Testis (tissue), 2 donors: ENCODE measurements at regions not wholly inside any gene's neighbourhood (a gene's known extent, or its start where the extent isn't known, plus 50 kb on each side); places are given as distances from the start of the nearest gene placed in this dataset.

Experiments
- DNase-seq: peaks from one replicate; pipeline ENCODE4 v3.0.0-alpha.2; 2019
- H3K27ac ChIP-seq, 2 donors: fragments of 200-600 bp; sonication (generic); one replicate each; pipeline ENCODE4 v1.5.1; 2019
- H3K27me3 ChIP-seq: fragments of 200-600 bp; sonication (generic); one replicate; pipeline ENCODE4 v1.5.1; 2019
- H3K36me3 ChIP-seq: fragments of 200-600 bp; sonication (generic); one replicate; pipeline ENCODE4 v1.5.1; 2017; ENCODE audit warnings: low read depth; ENCODE audit errors: missing control alignments
- H3K4me1 ChIP-seq: fragments of 200-600 bp; sonication (generic); one replicate; pipeline ENCODE4 v1.5.1; 2019
- H3K4me3 ChIP-seq, 2 donors: fragments of 200-600 bp; sonication (generic); one replicate each; pipeline ENCODE4 v1.5.1; 2017 to 2019
- H3K9me3 ChIP-seq: fragments of 200-600 bp; sonication (generic); one replicate; pipeline ENCODE4 v1.5.1; 2017
- POLR2A ChIP-seq: fragments of 450-650 bp; IDR thresholded peaks from one replicate; pipeline ENCODE4 v1.6.1; 2017; ENCODE audit warnings: antibody characterized with exemption, mild to moderate bottlenecking, moderate library complexity
- WGBS, 2 donors: methylation state at CpG; one replicate each; pipeline ENCODE4 v1.1.5; 2018; 5-methylcytosine and 5-hydroxymethylcytosine counted together
- intact Hi-C: fragments of 100-400 bp; cut with DNase I; formaldehyde crosslinking; loops from one replicate; pipeline ENCODE4 v1.15.1; 2023; ENCODE audit warnings: low total_unique reads
- TF ChIP-seq, protein P1 (sequence below), 3 experiments: fragments of 450-650 bp in 2 of 3; fragments of 200-600 bp in 1 of 3; sonication (generic) in 1 of 3; IDR thresholded peaks; one replicate each; pipeline ENCODE4 v1.5.1; 2016 to 2019; ENCODE audit warnings: antibody characterized with exemption in 3 of 3, mild to moderate bottlenecking in 2 of 3, moderate library complexity in 1 of 3

DNA sequence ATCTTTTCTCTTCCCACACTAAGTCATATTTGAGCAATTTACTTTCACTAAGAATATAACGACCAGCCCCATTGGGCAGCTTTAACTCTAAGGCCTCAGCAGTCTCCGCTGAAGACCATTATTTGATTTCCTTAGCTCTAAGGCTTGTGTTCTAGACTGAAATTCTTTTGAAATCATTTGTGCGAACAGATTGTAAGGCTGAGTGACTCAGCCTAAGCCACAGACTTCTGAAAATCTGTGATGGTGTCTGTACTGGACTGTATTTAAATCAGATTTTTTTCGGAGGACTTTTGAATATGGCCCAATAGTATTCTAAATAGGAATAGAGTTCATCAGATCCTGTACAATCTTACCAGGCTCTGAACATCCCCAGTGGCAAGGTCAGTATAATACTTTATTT, 150.3 kb upstream of the TECRL start:
- intact Hi-C loops, result no loop called here
- 69 to 97% methylated on average over 4 of the region's 4 CpGs for WGBS, 2 donors
- Histone ChIP-seq H3K36me3 (no peaks in the 10 kb centered on the region), H3K27ac (no peak overlapping the region), H3K4me3 (no peak overlapping the region), H3K4me1 (no peaks in the 10 kb centered on the region), H3K27me3 (no peaks in the 10 kb centered on the region), H3K9me3 (no peaks in the 10 kb centered on the region)
- DNase-seq, result no peak
- TF ChIP-seq POLR2A, result no peak
- TF ChIP-seq, protein P1, sequence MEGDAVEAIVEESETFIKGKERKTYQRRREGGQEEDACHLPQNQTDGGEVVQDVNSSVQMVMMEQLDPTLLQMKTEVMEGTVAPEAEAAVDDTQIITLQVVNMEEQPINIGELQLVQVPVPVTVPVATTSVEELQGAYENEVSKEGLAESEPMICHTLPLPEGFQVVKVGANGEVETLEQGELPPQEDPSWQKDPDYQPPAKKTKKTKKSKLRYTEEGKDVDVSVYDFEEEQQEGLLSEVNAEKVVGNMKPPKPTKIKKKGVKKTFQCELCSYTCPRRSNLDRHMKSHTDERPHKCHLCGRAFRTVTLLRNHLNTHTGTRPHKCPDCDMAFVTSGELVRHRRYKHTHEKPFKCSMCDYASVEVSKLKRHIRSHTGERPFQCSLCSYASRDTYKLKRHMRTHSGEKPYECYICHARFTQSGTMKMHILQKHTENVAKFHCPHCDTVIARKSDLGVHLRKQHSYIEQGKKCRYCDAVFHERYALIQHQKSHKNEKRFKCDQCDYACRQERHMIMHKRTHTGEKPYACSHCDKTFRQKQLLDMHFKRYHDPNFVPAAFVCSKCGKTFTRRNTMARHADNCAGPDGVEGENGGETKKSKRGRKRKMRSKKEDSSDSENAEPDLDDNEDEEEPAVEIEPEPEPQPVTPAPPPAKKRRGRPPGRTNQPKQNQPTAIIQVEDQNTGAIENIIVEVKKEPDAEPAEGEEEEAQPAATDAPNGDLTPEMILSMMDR (IDR thresholded peaks at IDR 0.05), result no peak

DNA sequence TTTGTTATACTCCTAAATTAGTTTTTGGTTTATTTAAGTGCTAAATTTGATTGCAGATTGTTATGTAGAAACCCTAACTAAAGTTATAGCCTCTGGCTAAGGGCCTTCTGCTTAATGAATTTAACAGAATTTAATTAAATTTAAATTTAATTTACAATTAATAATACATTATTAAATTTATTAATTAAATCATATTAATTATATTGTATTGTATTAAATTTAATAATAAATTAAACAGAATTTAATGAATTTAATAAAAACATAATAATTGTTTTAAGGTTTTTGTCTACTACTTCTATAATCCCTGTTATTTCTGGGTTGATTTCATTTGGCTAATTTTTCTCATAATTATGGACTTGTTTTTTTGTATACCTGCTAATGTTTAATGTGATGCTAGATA, 141.9 kb upstream of the TECRL start:
- H3K4me1 ChIP-seq, result no peaks in the 10 kb centered on the region
- H3K9me3 ChIP-seq, result no peaks in the 10 kb centered on the region
- H3K4me3 ChIP-seq, result no peak overlapping the region
- TF ChIP-seq POLR2A, result no peak
- TF ChIP-seq, protein P1 (IDR thresholded peaks at IDR 0.05), result no peak
- no peaks in the 10 kb centered on the region for H3K27me3 ChIP-seq
- no peaks in the 10 kb centered on the region for H3K36me3 ChIP-seq
- H3K27ac ChIP-seq, result no peak overlapping the region
- no peak for DNase-seq
- intact Hi-C loops, result no loop called here

DNA sequence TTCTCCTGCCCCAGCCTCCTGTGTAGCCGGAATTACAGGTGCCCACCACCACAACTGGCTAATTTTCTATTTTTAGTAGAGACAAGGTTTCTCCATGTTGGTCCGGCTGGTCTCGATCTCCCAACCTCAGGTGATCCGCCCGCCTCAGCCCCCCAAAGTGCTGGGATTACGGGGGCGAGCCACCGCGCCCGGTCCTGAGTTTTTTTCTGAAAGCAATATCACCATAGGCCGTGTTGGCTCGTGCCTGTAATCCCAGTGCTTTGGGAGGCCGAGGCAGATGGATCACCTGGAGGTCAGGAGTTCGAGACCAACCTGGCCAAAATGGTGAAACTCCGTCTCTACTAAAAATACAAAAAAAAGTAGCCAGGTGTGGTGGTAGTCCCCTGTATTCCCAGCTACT, 136.3 kb upstream of the TECRL start:
- Histone ChIP-seq H3K27ac (no peak overlapping the region), H3K9me3 (no peaks in the 10 kb centered on the region), H3K36me3 (no peaks in the 10 kb centered on the region), H3K4me3 (no peak overlapping the region), H3K4me1 (no peaks in the 10 kb centered on the region), H3K27me3 (no peaks in the 10 kb centered on the region)
- WGBS, 2 donors, result 82 to 85% methylated on average over 12 to 15 of the region's 15 CpGs
- DNase-seq, result no peak
- intact Hi-C loops, result no loop called here
- TF ChIP-seq, protein P1 (IDR thresholded peaks at IDR 0.05), result no peak
- TF ChIP-seq POLR2A, result no peak

DNA sequence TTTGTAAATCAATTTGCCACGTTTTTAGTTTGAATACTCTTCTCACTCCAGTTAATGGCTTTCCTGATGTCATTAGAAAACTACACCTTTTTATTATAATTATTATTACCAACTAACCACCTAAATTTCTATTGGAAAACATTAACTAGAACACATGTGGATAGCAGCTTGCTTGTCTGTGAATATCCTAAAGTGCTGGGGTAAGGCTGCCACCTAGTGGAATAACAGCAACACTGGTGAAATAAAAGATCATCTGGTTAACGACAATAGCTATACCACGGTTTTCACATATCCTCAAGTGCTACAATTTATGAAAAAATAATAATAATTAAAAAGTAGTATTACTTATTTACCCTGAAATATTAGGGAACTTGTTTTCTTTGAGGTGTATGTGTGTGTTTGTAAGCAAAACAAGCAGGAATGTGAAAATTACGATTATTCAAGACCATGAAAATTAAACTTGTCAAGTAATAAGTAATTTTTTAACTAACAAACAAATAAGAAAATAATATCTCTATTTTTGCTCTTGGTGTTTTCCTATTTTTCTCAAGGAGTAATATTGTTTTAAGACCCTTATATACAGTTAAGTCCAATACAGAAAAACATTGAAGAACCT, 130.1 kb upstream of the TECRL start:
- no peaks in the 10 kb centered on the region for H3K4me1 ChIP-seq
- H3K27me3 ChIP-seq, result no peaks in the 10 kb centered on the region
- TF ChIP-seq, protein P1 (IDR thresholded peaks at IDR 0.05), result peak; percentile 17 to 73 (median 64)
- TF ChIP-seq POLR2A, result no peak
- no peaks in the 10 kb centered on the region for H3K9me3 ChIP-seq
- H3K4me3 ChIP-seq, result no peak overlapping the region
- H3K36me3 ChIP-seq, result no peaks in the 10 kb centered on the region
- intact Hi-C loops, result no loop called here
- DNase-seq, result peak; percentile 68
- WGBS, 2 donors, result 19 to 20% methylated on average over 4 of the region's 4 CpGs
- no peak overlapping the region for H3K27ac ChIP-seq

DNA sequence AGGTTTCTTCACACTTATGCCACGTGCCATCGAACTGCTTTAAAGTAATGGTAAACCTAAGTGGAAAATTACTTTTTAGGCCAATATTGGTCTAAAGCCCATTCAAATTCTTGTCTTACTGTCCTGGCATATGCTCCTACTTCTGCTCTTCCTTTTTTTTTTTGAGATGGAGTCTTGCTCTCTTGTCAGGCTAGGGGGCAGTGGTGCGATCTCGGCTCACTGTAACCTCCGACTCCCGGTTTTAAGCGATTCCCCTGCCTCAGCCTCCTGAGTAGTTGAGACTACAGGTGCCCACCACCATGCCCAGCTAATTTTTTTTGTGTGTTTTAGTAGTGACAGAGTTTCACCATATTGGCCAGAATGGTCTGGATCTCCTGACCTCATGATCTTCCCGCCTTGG, 129.0 kb upstream of the TECRL start:
- H3K4me1 ChIP-seq, result no peaks in the 10 kb centered on the region
- H3K27ac ChIP-seq, result no peak overlapping the region
- 55 to 70% methylated on average over 8 of the region's 8 CpGs for WGBS, 2 donors
- intact Hi-C loops, result no loop called here
- no peak for TF ChIP-seq POLR2A
- TF ChIP-seq, protein P1 (IDR thresholded peaks at IDR 0.05), result no peak
- no peaks in the 10 kb centered on the region for H3K36me3 ChIP-seq
- peak; percentile 18 for DNase-seq
- no peaks in the 10 kb centered on the region for H3K9me3 ChIP-seq
- no peak overlapping the region for H3K4me3 ChIP-seq
- no peaks in the 10 kb centered on the region for H3K27me3 ChIP-seq
